ENCODE measurements at regions not wholly inside any gene's neighbourhood (a gene's known extent, or its start where the extent isn't known, plus 50 kb on each side); places are given as distances from the start of the nearest gene placed in this dataset.

GRCh38 chr14:101229666-101230065 lies 326.1 kb upstream of the RTL1 start:
- DNase-seq (ENCODE audit: low spot score): no peak

- no peak for DNase-seq (ENCODE audit: low spot score)
Observed at GRCh38 chr14:101230161-101230850, 326.8 kb upstream of the RTL1 start.

- DNase-seq (ENCODE audit: low spot score): no peak
Observed at GRCh38 chr14:101230851-101231550, 327.5 kb upstream of the RTL1 start.

DNA sequence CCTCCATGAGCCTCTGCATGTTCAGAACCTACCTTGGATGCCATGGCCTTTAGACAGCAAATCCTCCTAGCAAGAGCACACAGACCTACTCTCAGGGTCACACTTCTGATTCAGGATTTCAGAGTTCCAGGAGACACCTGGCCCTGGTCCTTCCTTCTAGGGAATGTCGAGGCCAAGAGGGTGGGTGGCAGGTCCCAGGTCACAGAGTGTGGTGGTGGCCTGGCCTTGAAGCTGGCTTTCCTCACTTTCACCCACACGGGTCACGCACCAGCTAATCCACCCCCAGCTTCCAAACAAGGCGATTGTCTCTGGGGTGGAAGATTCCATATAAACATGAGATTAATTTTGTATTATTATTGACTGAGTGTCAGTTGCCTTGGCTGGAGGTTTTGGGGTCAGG lies 328.3 kb upstream of the RTL1 start:
- no peak for DNase-seq (ENCODE audit: low spot score)

DNA sequence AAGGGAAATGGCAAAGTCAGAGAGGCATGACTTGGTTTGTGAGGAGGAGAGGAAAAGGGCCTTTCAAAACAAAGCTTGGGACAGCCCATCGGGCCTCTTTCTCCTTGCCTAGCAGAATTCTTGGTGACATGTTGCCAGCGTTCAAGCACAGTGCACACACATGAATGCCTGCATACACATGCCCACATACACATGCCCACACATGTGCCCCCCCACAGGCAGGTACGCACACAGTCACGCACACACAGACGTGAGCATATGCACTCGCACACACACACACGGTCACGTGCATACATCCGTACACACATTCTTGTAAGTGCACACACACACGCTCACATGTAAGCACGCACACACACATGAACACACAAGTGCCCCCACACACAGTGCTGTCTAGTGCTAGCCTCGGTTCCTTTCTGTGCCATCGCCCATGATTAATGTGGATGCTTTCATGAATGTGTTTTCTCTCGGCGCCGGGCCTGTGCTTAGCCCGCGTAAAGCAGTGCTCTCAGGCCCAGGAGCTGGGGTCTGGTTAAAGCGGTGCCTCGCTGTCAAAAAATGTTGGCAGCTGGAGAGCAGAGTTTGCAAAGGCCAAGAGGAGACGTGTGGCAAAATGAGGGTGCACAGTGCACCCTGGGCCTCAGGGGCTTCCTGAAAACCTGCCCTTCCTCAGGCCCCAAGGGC lies 328.8 kb upstream of the DIO3 start:
- no peak for DNase-seq (ENCODE audit: low spot score)

GRCh38 chr14:101233021-101233366 lies 328.3 kb upstream of the DIO3 start:
- no peak for DNase-seq (ENCODE audit: low spot score)

GRCh38 chr14:101233391-101233790 lies 327.9 kb upstream of the DIO3 start:
- DNase-seq (ENCODE audit: low spot score): no peak

DNA sequence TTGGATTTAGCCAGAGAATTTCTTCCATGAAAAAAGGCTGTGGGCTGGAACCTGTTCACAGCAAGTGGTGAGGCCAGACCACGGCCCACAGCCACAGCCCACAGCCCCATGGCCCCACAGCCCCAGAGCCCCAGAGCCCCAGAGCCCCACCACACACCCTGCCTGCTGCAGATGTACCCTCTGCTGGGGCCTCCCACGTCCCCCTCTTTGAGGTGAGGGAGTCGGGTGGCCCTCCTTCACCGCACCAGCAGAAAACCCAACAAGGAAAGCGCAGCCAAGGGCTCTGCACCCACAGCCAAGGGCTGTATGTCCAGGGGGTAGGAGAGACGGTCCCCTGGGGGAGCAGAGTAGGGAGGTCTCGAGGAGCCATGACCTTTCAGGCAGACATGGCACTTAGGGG lies 327.5 kb upstream of the DIO3 start:
- no peak for DNase-seq (ENCODE audit: low spot score)

DNA sequence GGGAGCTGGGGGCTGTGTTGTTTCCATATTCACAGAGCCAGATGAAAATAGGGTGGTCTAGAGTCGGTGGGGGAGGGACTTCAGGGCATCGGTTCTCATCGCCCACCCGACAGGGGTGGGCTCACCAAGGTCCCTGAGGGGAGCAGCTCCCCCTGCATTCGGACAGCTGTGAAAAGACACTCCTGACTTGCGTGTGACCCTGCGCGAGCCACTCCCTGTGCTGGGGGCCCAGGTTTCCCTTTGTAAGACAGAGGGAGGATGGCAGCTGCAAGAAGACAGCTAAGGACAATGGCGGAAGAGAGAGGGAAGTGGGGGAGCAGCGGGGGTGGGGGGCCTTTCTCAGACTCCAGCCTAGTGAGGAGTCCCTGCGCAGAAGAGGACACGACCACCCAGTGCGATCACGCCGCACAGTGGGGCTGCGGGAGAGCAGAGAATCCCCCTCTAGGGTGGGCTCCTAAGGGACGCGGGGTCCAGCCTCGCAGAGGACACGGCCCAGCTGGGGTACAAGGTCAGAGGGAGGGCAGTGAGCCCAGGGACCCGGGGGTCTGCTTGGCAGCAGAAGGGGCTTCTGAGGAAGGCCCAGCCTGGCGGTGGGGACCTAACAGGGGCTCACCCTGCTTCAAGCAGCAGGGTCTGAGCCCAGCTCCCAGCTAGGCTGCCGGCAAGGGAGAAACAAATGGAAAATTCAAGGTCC lies 326.9 kb upstream of the DIO3 start:
- DNase-seq (ENCODE audit: low spot score): no peak

GRCh38 chr14:101234999-101235334 lies 326.3 kb upstream of the DIO3 start:
- no peak for DNase-seq (ENCODE audit: low spot score)

DNA sequence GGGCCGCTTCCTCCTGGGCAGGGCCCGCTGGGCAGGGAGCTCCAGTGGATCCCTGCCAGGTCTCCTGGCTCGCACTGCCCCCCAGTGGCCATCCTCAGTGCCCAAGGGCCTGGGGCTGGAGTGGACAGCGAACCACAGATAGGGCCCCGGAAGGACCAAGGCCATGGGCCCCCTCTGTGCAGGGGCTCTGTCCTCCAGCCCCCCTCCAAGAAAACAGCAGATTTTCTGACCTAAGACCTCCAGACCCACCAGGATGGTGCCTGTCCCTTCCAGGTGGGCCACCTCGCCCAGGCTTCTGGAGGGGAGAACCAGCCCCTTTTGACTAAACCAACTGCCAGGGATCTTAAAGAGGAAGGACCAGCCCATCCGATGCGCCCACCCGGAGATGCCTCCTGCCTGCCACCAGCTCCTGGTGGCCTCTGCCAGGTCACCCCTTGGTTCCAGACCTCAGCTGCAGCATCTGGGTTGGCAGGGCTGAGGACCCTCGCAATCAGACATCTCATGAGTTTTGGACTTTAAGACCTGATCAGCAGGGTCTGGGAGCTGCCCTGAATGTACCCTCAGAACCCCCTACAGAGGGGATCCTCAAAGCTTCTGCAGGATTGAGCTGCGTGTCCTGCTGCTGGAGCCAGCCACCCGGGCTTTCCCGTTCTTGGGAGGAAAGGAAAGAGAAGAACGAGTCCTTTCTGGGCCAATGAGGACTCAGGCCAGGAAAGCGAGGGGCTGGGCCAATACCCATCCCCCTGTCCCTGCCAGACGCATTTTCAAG lies 325.8 kb upstream of the DIO3 start:
- DNase-seq (ENCODE audit: low spot score): peak; percentile 37

DNA sequence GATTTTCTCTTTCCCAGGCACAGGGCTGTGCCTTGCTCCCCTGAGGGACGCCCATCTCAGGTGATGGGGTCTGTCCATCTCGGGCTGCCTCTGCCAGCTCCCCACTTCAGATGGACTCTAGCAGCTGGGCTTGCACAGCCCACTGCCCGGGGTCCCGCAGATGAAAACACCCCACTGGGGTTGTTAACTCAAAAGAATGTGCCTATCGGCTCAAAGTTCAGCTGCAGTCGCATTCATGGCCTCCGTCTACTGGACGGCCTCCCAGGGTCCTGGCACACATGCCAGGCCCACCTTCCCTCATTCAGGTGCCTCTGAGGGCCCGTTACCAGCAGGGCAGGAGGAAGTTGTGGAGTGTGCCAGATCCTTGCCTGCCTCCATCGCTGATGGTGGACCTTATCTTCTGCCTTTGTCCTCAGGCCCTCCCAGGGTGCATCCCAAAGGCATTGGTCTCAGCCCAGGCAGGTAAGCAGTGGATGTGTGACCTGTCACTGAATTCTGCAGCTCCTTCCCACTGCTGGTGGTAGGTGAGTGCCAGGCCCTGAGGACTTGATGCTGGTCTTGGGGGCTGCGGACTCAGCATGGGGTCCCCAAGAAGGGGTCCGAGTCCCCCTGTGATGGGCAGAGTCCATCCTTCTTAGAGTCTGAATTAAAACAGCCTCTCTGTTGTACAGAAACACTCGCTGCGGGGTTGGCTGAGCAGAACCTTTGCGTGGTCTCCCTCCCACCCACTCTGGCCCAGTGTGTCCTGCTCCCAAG lies 324.6 kb upstream of the DIO3 start:
- DNase-seq (ENCODE audit: low spot score): no peak

DNA sequence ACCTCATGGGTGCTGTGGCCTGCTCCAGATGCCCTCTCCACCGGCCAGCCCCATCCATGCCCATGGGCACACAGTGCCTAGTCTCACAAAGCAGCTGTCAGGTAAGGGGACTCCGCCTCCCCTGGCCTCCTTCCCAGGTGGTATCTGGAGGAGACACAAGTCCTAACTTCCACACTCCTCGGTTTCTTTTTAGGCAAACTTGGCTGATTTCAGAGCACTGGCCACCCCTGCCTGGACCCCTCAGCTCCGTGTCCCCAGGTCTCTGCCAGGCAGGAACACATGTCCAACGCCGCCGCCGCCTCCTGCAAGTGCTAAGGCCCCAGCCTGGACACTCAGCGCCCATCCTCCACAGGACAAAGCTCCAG lies 324.1 kb upstream of the DIO3 start:
- DNase-seq (ENCODE audit: low spot score): no peak

DNA sequence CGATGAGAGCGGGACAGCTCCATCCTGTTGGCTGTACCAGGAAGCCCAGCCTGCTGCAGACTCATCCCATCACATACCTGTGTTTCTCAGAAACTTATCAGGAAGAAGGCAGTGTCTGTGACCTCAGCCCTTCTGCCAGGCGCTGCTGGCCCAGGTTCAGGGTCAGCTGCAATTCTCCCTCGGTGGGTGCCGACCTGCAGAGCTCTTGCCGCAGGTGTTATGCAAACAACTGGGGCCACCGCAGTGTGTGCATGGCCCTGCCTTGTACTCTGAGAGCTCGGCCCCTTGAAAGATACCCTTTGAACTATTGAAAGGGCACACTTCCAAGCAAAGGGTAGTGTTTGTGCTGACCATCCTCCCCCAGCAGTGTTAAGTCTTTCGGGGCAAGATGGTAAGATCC lies 322.2 kb upstream of the DIO3 start:
- no peak for DNase-seq (ENCODE audit: low spot score)

DNA sequence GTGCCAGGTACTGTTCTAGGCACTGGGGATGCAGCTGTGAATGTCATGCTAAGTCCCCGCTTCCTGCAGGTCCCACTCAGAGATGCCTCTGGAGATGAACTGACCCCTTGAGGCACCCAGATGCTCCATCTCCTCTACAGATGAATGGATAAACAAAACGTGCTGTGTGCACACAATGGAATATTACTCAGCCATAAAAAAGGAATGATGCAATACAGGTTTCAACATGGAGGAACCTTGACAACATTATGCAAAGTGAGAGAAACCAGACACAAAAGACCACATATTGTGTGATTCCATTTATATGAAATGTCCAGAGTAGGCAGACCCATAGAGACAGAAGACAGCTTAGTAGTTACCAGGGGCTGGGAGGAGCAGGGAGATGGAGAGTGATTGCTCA lies 320.1 kb upstream of the DIO3 start:
- DNase-seq (ENCODE audit: low spot score): no peak

DNA sequence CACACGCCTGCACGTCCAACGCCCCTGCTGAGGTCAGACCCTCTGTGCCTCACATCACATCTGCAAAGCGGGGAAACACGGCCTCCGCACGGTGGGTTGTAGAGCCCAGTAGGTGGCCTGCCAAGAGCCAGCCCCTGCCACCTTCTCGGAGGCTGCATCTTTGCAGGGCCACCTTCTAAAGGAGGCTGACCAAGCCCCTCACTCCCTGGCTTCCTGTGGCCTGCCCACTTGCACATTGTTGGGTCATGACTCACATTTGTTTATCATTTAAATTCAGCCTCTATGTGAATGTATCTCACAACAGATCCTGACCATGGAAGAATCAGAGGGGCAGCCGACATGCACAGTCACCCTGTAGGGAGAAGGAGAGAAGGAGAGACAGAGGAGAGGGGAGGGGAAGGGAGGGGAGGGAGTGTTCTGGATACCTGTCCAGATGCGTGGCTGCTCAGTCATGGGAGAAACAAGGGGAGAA lies 319.5 kb upstream of the DIO3 start:
- DNase-seq (ENCODE audit: low spot score): no peak

DNA sequence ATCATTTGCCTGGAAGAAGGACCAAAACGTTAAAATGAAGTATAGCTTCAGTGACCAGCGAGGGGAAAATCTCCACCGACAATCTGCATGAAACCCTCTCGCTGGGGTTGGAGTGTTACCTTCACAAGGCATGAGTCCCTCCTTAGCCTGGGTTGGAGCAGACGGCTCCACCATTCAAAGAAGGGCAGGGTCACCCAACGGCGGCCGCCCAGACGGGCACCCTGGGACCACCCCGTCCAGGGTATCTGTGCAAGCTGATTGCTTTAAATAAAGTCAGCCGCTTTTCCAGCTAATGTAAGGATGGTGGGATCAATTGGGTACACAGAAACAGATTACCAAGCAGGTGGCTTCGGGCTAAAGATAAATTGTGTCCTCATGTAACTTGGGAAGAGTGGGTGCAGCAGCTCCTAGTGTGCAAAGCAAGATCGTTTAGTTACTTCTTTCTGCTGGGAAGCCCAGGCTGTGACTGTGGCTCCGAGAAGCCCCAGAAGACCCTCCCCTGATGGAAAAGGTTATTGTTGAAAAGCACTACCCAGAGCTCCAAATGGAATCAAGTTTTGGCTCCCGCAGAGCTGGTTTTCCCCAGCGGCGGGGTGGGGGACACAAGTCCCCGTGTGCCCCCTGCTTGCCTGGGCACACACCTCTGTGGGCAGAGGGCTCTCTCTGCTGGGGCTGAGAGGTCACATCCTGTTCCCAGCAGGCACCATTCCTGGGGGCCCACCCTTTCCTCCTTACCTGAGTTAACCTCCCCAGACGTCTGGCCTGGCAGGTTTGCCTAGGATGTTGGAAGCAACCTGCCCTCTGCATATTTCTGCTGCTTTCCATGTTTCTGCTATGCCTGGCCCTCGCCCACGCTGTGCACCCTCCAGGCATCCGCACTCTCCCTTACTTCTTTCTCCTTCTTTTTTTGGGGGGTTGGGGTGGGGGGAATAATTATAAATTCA lies 318.6 kb upstream of the DIO3 start:
- no peak for DNase-seq (ENCODE audit: low spot score)

GRCh38 chr14:101243587-101244338 lies 317.5 kb upstream of the DIO3 start:
- no peak for DNase-seq (ENCODE audit: low spot score)

Measured in LoVo (cell line).